GM12878 (cell line): ENCODE measurements at regions not wholly inside any gene's neighbourhood (a gene's known extent, or its start where the extent isn't known, plus 50 kb on each side); places are given as distances from the start of the nearest gene placed in this dataset.

Experiments used
- ATAC-seq: fragments of 200-7000 bp; cut with Tn5 transposase; 3 replicates; pipeline ENCODE4 v1.9.1; 2020; ENCODE audit warnings: mild to moderate bottlenecking, moderate library complexity
- BruUV-seq: library from RNA; stranded (reverse); fragments of 400-500 nt; replicated peaks from 2 replicates; lab custom pipeline; 2021; lab: Mats Ljungman, UMichigan
- CTCF ChIA-PET: fragments of 300-600 bp; sonication (Branson Sonifier 250); formaldehyde crosslinking; extraction: SDS; loops from one replicate; lab custom pipeline; 2021; ENCODE audit warnings: inconsistent platforms; lab: Yijun Ruan, JAX
- POLR2A ChIA-PET: fragments of 350-600 bp; formaldehyde crosslinking; extraction: SDS; loops from one replicate; lab custom pipeline; 2021; ENCODE audit warnings: inconsistent platforms; lab: Charles Lee
- RAD21 ChIA-PET: fragments of 300-600 bp; sonication (Branson Sonifier 250); formaldehyde crosslinking; loops from one replicate; lab custom pipeline; 2023; ENCODE audit warnings: antibody characterized with exemption; ENCODE audit not compliant: unreplicated experiment; lab: Charles Lee
- SMC1A ChIA-PET: fragments of 300-600 bp; sonication (Branson Sonifier 250); formaldehyde crosslinking; loops from one replicate; lab custom pipeline; 2023; ENCODE audit not compliant: unreplicated experiment, uncharacterized antibody; lab: Charles Lee
- DNase-seq: peaks from one replicate; pipeline ENCODE4 v3.0.0-alpha.2; 2011; ENCODE audit warnings: low read depth, low spot score
- FAIRE-seq: peaks from 3 replicates; lab custom pipeline; 2011; peaks lifted over from hg19 to GRCh38; lab: Jason Lieb, UNC
- H2AFZ ChIP-seq: 2 replicates; pipeline ENCODE4 v1.6.0; 2011; ENCODE audit warnings: low read depth, low read length, control low read depth; ENCODE audit not compliant: control insufficient read depth
- H3K27ac ChIP-seq: 2 replicates; pipeline ENCODE4 v1.5.1; 2011; ENCODE audit warnings: control low read depth; ENCODE audit not compliant: control insufficient read depth, insufficient read depth
- H3K27me3 ChIP-seq, 2 experiments: replicated peaks in 1 of 2; 2 replicates each; pipeline versions ENCODE4 v1.6.0 to v1.6.1; 2011; ENCODE audit warnings: low read length in 1 of 2; ENCODE audit not compliant: control insufficient read depth in 2 of 2, insufficient read depth in 2 of 2
- H3K36me3 ChIP-seq, 2 experiments: 2 replicates each; pipeline ENCODE4 v1.5.1; 2011; ENCODE audit warnings: low read length in 1 of 2; ENCODE audit not compliant: control insufficient read depth in 2 of 2, insufficient read depth in 2 of 2
- H3K4me1 ChIP-seq: 2 replicates; pipeline ENCODE4 v1.6.1; 2011; ENCODE audit warnings: mild to moderate bottlenecking, low read length, moderate library complexity, mixed read lengths; ENCODE audit not compliant: control insufficient read depth, insufficient read depth
- H3K4me2 ChIP-seq: 2 replicates; pipeline ENCODE4 v1.6.0; 2011; ENCODE audit warnings: control low read depth; ENCODE audit not compliant: control insufficient read depth, insufficient read depth
- H3K4me3 ChIP-seq: fragments of 200-600 bp; sonication (generic); 2 replicates; pipeline ENCODE4 v1.5.1; 2016
- H3K79me2 ChIP-seq: 2 replicates; pipeline ENCODE4 v1.6.0; 2011; ENCODE audit warnings: low read length; ENCODE audit not compliant: control insufficient read depth, insufficient read depth
- H3K9ac ChIP-seq: 2 replicates; pipeline ENCODE4 v1.8.0; 2011; ENCODE audit warnings: low read length, control low read depth, mixed read lengths; ENCODE audit not compliant: control insufficient read depth, insufficient read depth
- H3K9me3 ChIP-seq: replicated peaks from 3 replicates; pipeline ENCODE4 v1.5.1; 2011; ENCODE audit warnings: mild to moderate bottlenecking, low read length; ENCODE audit not compliant: control insufficient read depth, insufficient read depth
- H4K20me1 ChIP-seq: 2 replicates; pipeline ENCODE4 v1.6.0; 2011; ENCODE audit not compliant: control insufficient read depth, insufficient read depth
- ASH2L ChIP-seq: fragments of 300-600, 200-600 bp; sonication (generic); IDR thresholded peaks from 2 replicates; pipeline ENCODE4 v1.6.1; 2017; ENCODE audit warnings: low read depth, mild to moderate bottlenecking, borderline replicate concordance
- EGR1 ChIP-seq, 2 experiments: IDR thresholded peaks; 1 replicate in 1 of 2; 2 replicates in 1 of 2; pipeline ENCODE4 v1.6.1; 2011 to 2012; ENCODE audit warnings: low read depth in 2 of 2, low read length in 2 of 2, borderline replicate concordance in 1 of 2, mild to moderate bottlenecking in 1 of 2, moderate library complexity in 1 of 2
- ESRRA ChIP-seq: IDR thresholded peaks from 2 replicates; pipeline ENCODE4 v1.6.1; 2012; ENCODE audit warnings: mild to moderate bottlenecking, low read length, improper control_type of control experiment
- EZH2 ChIP-seq: IDR thresholded peaks from 2 replicates; pipeline ENCODE4 v1.6.1; 2012; ENCODE audit warnings: low read depth, mild to moderate bottlenecking, control low read depth, inconsistent platforms, low read length, borderline replicate concordance; ENCODE audit not compliant: control insufficient read depth
- HCFC1 ChIP-seq: fragments of 150-350 bp; IDR thresholded peaks from 2 replicates; pipeline ENCODE4 v1.6.1; 2014; ENCODE audit warnings: low read length
- LARP7 ChIP-seq: fragments of 450-650 bp; IDR thresholded peaks from 2 replicates; pipeline ENCODE4 v1.6.1; 2017; ENCODE audit warnings: mild to moderate bottlenecking
- MYC ChIP-seq: IDR thresholded peaks from 2 replicates; pipeline ENCODE4 v1.6.1; 2011; ENCODE audit warnings: mild to moderate bottlenecking, low read length, moderate library complexity, inconsistent platforms; ENCODE audit not compliant: insufficient read depth, insufficient replicate concordance, insufficient read length, severe bottlenecking
- NRF1 ChIP-seq: conservative IDR thresholded peaks from 2 replicates; pipeline ENCODE4 v1.6.1; 2011; ENCODE audit warnings: mild to moderate bottlenecking, low read depth, low read length, improper control_type of control experiment
- POLR2AphosphoS2 ChIP-seq: IDR thresholded peaks from 2 replicates; pipeline ENCODE4 v1.6.1; 2011; ENCODE audit warnings: low read depth, mild to moderate bottlenecking, low read length, improper control_type of control experiment, moderate library complexity
- STAT1 ChIP-seq: fragments of 450-650 bp; conservative IDR thresholded peaks from 2 replicates; pipeline ENCODE4 v1.6.1; 2014; ENCODE audit warnings: antibody characterized with exemption, mild to moderate bottlenecking
- TARDBP ChIP-seq: IDR thresholded peaks from 2 replicates; pipeline ENCODE4 v1.6.1; 2016; ENCODE audit warnings: borderline replicate concordance
- ZNF207 ChIP-seq: fragments of 450-650 bp; IDR thresholded peaks from 2 replicates; pipeline ENCODE4 v1.6.1; 2014; ENCODE audit warnings: antibody characterized with exemption, mild to moderate bottlenecking, borderline replicate concordance
- ZNF24 ChIP-seq: fragments of 450-650 bp; IDR thresholded peaks from 2 replicates; pipeline ENCODE4 v1.6.1; 2017; ENCODE audit warnings: antibody characterized with exemption, mild to moderate bottlenecking
- WGBS: methylation state at CpG from one replicate; pipeline ENCODE4 v1.1.6; 2016; ENCODE audit warnings: low lambda C conversion rate; ENCODE audit not compliant: insufficient replicate concordance, insufficient coverage; ENCODE audit errors: missing lambda C conversion rate; 5-methylcytosine and 5-hydroxymethylcytosine counted together
- in situ Hi-C: fragments of 300-500 bp; cut with MboI; formaldehyde crosslinking; loops from 9 replicates; pipeline ENCODE4 v1.14.3; 2018; ENCODE audit warnings: mixed read lengths
- intact Hi-C: fragments of 100-400 bp; cut with micrococcal nuclease; formaldehyde crosslinking; loops from one replicate; pipeline ENCODE4 v1.14.2; 2022; ENCODE audit not compliant: unreplicated experiment
- TF ChIP-seq, protein P1 (sequence below): IDR thresholded peaks from 2 replicates; pipeline ENCODE4 v1.6.1; 2011; ENCODE audit warnings: borderline replicate concordance, low read depth, mild to moderate bottlenecking, moderate library complexity, low read length; ENCODE audit not compliant: insufficient read depth, poor library complexity, severe bottlenecking
- TF ChIP-seq, protein P2 (sequence below): IDR thresholded peaks from 2 replicates; pipeline ENCODE4 v1.6.1; 2012; ENCODE audit warnings: mild to moderate bottlenecking, low read depth, low read length
- TF ChIP-seq, protein P3 (sequence below): IDR thresholded peaks from 2 replicates; pipeline ENCODE4 v1.6.1; 2012; ENCODE audit warnings: low read length, inconsistent platforms

DNA sequence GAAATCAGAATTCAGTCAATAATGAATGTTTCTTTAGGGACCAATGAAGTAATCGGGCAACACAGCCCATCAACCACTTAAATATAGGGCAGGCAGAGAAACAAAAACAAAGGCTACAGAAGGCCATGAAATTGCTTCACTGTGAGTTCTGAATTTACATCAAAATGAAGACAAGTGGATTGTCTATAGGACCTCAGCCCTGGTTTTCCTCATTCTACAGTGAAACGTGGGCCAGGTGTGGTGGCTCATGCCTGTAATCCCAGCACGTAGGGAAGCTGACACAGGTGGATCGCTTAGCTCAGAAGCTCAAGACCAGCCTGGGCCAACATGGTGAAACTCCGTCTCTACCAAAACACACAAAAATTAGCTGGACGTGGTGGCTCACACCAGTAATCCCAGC lies 416.0 kb downstream of the KLF12 start:
- in situ Hi-C loops (loop anchor here (10.0 kb wide), 1 partner anchor 913 kb away; no protein-coding TSS in a partner anchor), intact Hi-C loops (no loop called here)
- H3K9me3 ChIP-seq, result no peaks in the 10 kb centered on the region
- no peak overlapping the region for H3K27ac ChIP-seq
- no peak overlapping the region for H3K9ac ChIP-seq
- no peak overlapping the region for H3K4me3 ChIP-seq
- no peaks in the 10 kb centered on the region for H4K20me1 ChIP-seq
- no TSS peak for BruUV-seq
- FAIRE-seq (no peak), ATAC-seq (no peak), DNase-seq (no peak)
- 89% methylated on average over 6 of the region's 6 CpGs for WGBS
- no peaks in the 10 kb centered on the region for H3K79me2 ChIP-seq
- POLR2A ChIA-PET, result no interaction called here
- peaks cover 0 to 3% of the 10 kb centered on the region in 2 experiments; a peak in 2 of 4 replicates for H3K36me3 ChIP-seq
- TF ChIP-seq HCFC1 (no peak), MYC (no peak), ESRRA (no peak), EZH2 (no peak), POLR2AphosphoS2 (no peak), ASH2L (no peak), LARP7 (no peak), STAT1 (no peak), ZNF207 (no peak), ZNF24 (no peak), NRF1 (no peak), TARDBP (no peak), EGR1 (IDR thresholded peaks at IDR 0.05; ENCODE audit: borderline replicate concordance in 1 of 2, low read depth in 2 of 2, low read length in 2 of 2) (no peak)
- TF ChIP-seq, protein P1, sequence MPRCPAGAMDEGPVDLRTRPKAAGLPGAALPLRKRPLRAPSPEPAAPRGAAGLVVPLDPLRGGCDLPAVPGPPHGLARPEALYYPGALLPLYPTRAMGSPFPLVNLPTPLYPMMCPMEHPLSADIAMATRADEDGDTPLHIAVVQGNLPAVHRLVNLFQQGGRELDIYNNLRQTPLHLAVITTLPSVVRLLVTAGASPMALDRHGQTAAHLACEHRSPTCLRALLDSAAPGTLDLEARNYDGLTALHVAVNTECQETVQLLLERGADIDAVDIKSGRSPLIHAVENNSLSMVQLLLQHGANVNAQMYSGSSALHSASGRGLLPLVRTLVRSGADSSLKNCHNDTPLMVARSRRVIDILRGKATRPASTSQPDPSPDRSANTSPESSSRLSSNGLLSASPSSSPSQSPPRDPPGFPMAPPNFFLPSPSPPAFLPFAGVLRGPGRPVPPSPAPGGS, result no peak
- TF ChIP-seq, protein P2, sequence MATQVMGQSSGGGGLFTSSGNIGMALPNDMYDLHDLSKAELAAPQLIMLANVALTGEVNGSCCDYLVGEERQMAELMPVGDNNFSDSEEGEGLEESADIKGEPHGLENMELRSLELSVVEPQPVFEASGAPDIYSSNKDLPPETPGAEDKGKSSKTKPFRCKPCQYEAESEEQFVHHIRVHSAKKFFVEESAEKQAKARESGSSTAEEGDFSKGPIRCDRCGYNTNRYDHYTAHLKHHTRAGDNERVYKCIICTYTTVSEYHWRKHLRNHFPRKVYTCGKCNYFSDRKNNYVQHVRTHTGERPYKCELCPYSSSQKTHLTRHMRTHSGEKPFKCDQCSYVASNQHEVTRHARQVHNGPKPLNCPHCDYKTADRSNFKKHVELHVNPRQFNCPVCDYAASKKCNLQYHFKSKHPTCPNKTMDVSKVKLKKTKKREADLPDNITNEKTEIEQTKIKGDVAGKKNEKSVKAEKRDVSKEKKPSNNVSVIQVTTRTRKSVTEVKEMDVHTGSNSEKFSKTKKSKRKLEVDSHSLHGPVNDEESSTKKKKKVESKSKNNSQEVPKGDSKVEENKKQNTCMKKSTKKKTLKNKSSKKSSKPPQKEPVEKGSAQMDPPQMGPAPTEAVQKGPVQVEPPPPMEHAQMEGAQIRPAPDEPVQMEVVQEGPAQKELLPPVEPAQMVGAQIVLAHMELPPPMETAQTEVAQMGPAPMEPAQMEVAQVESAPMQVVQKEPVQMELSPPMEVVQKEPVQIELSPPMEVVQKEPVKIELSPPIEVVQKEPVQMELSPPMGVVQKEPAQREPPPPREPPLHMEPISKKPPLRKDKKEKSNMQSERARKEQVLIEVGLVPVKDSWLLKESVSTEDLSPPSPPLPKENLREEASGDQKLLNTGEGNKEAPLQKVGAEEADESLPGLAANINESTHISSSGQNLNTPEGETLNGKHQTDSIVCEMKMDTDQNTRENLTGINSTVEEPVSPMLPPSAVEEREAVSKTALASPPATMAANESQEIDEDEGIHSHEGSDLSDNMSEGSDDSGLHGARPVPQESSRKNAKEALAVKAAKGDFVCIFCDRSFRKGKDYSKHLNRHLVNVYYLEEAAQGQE, result no peak
- TF ChIP-seq, protein P3, sequence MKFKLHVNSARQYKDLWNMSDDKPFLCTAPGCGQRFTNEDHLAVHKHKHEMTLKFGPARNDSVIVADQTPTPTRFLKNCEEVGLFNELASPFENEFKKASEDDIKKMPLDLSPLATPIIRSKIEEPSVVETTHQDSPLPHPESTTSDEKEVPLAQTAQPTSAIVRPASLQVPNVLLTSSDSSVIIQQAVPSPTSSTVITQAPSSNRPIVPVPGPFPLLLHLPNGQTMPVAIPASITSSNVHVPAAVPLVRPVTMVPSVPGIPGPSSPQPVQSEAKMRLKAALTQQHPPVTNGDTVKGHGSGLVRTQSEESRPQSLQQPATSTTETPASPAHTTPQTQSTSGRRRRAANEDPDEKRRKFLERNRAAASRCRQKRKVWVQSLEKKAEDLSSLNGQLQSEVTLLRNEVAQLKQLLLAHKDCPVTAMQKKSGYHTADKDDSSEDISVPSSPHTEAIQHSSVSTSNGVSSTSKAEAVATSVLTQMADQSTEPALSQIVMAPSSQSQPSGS, result no peak
- TF ChIP-seq, all 136 proteins: peak for 0
- SMC1A ChIA-PET, result interaction anchor here (0.9 to 1.7 kb wide), 3 partner anchors 8 to 12 kb away, joined by 3 read pairs; no protein-coding TSS in a partner anchor
- Histone ChIP-seq H2AFZ (no peak overlapping the region), H3K4me1 (peaks cover 10% of the 10 kb centered on the region), H3K4me2 (no peak overlapping the region), H3K27me3 (no peaks in the 10 kb centered on the region)
- RAD21 ChIA-PET, result no interaction called here
- CTCF ChIA-PET, result no interaction called here
